H9 (cell line): ENCODE measurements at regions not wholly inside any gene's neighbourhood (a gene's known extent, or its start where the extent isn't known, plus 50 kb on each side); places are given as distances from the start of the nearest gene placed in this dataset.

Experiments used
- DNase-seq: peaks from one replicate; pipeline ENCODE4 v3.0.0-alpha.2; 2017
- H2AFZ ChIP-seq: one replicate; pipeline ENCODE4 v1.6.1; 2013; ENCODE audit warnings: mild to moderate bottlenecking, low read length, control low read depth, moderate library complexity
- H2AK5ac ChIP-seq: 2 replicates; pipeline ENCODE4 v1.6.1; 2013; ENCODE audit warnings: low read length, control low read depth, mixed read lengths; ENCODE audit not compliant: insufficient read length
- H2BK120ac ChIP-seq: one replicate; pipeline ENCODE4 v1.6.1; 2013; ENCODE audit warnings: low read depth, mild to moderate bottlenecking, low read length, control low read depth, inconsistent platforms; ENCODE audit not compliant: poor library complexity, severe bottlenecking
- H2BK12ac ChIP-seq: 2 replicates; pipeline ENCODE4 v1.6.1; 2013; ENCODE audit warnings: low read length, control low read depth, mixed read lengths, low read depth; ENCODE audit not compliant: insufficient read length
- H2BK15ac ChIP-seq: 2 replicates; pipeline ENCODE4 v1.6.1; 2013; ENCODE audit warnings: low read depth, low read length, control low read depth
- H2BK20ac ChIP-seq: one replicate; pipeline ENCODE4 v1.6.1; 2013; ENCODE audit warnings: low read depth, mild to moderate bottlenecking, low read length, control low read depth, inconsistent platforms; ENCODE audit not compliant: poor library complexity, severe bottlenecking
- H2BK5ac ChIP-seq: 2 replicates; pipeline ENCODE4 v1.6.1; 2013; ENCODE audit warnings: low read length, control low read depth, mixed read lengths; ENCODE audit not compliant: insufficient read length
- H3K14ac ChIP-seq: 2 replicates; pipeline ENCODE4 v1.6.1; 2013; ENCODE audit warnings: low read length, control low read depth; ENCODE audit not compliant: insufficient read depth
- H3K18ac ChIP-seq: 2 replicates; pipeline ENCODE4 v1.6.1; 2013; ENCODE audit warnings: low read depth, mild to moderate bottlenecking, mixed read lengths, low read length, control low read depth; ENCODE audit not compliant: insufficient read length
- H3K23ac ChIP-seq: 2 replicates; pipeline ENCODE4 v1.6.1; 2013; ENCODE audit warnings: low read length, control low read depth, mixed read lengths, low read depth; ENCODE audit not compliant: insufficient read length
- H3K23me2 ChIP-seq: 2 replicates; pipeline ENCODE4 v1.6.1; 2013; ENCODE audit warnings: low read depth, mild to moderate bottlenecking, mixed read lengths, low read length, control low read depth; ENCODE audit not compliant: insufficient read length, poor library complexity, severe bottlenecking
- H3K27ac ChIP-seq: 2 replicates; pipeline ENCODE4 v1.5.1; 2013; ENCODE audit warnings: low read length, control low read depth, mixed read lengths, low read depth; ENCODE audit not compliant: insufficient read length
- H3K27me3 ChIP-seq: 2 replicates; pipeline ENCODE4 v1.6.1; 2013; ENCODE audit warnings: low read length, control low read depth, inconsistent platforms; ENCODE audit not compliant: insufficient read depth
- H3K4ac ChIP-seq: 2 replicates; pipeline ENCODE4 v1.6.1; 2013; ENCODE audit warnings: low read depth, mild to moderate bottlenecking, control low read depth, inconsistent platforms, low read length, moderate library complexity
- H3K4me1 ChIP-seq: 2 replicates; pipeline ENCODE4 v1.6.1; 2013; ENCODE audit warnings: low read length, control low read depth, inconsistent platforms; ENCODE audit not compliant: insufficient read depth
- H3K4me2 ChIP-seq: 2 replicates; pipeline ENCODE4 v1.6.1; 2013; ENCODE audit warnings: low read length, control low read depth, mixed read lengths; ENCODE audit not compliant: insufficient read length, insufficient read depth
- H3K56ac ChIP-seq: 2 replicates; pipeline ENCODE4 v1.6.1; 2013; ENCODE audit warnings: low read depth, mild to moderate bottlenecking, mixed read lengths, low read length, control low read depth; ENCODE audit not compliant: insufficient read length
- H3K79me1 ChIP-seq: 2 replicates; pipeline ENCODE4 v1.6.1; 2013; ENCODE audit warnings: low read depth, mild to moderate bottlenecking, moderate library complexity, low read length, control low read depth, inconsistent platforms; ENCODE audit not compliant: insufficient read depth, poor library complexity, severe bottlenecking
- H3K79me2 ChIP-seq: 2 replicates; pipeline ENCODE4 v1.6.1; 2013; ENCODE audit warnings: low read length, control low read depth, inconsistent platforms; ENCODE audit not compliant: insufficient read depth
- H3K9ac ChIP-seq: 2 replicates; pipeline ENCODE4 v1.6.1; 2013; ENCODE audit warnings: low read length, control low read depth, mixed read lengths; ENCODE audit not compliant: insufficient read length; ENCODE audit errors: extremely low read depth
- H3K9me3 ChIP-seq: one replicate; pipeline ENCODE4 v1.6.1; 2013; ENCODE audit warnings: low read depth, low read length, inconsistent platforms; ENCODE audit not compliant: control insufficient read depth
- H3T11ph ChIP-seq: one replicate; pipeline ENCODE4 v1.6.1; 2013; ENCODE audit warnings: mild to moderate bottlenecking, low read length, control low read depth, inconsistent platforms
- H4K20me1 ChIP-seq: one replicate; pipeline ENCODE4 v1.6.1; 2013; ENCODE audit not compliant: control insufficient read depth, insufficient read length, insufficient read depth
- H4K5ac ChIP-seq: 2 replicates; pipeline ENCODE4 v1.6.1; 2013; ENCODE audit warnings: low read depth, mild to moderate bottlenecking, mixed read lengths, low read length, control low read depth; ENCODE audit not compliant: insufficient read length
- H4K8ac ChIP-seq: replicated peaks from 2 replicates; pipeline ENCODE4 v1.6.1; 2013; ENCODE audit warnings: low read length, control low read depth, mixed read lengths, low read depth; ENCODE audit not compliant: insufficient read length
- H4K91ac ChIP-seq: 2 replicates; pipeline ENCODE4 v1.6.1; 2013; ENCODE audit warnings: low read depth, mild to moderate bottlenecking, moderate library complexity, mixed read lengths, low read length, control low read depth; ENCODE audit not compliant: insufficient read length
- H3K27ac Mint-ChIP-seq, 3 experiments: 2 replicates in 2 of 3; 3 replicates in 1 of 3; pipeline ENCODE4 v1.8.0; 2020 to 2021; ENCODE audit warnings: mixed read lengths in 3 of 3, mild to moderate bottlenecking in 1 of 3, moderate library complexity in 1 of 3
- H3K27me3 Mint-ChIP-seq: 2 replicates; pipeline ENCODE4 v1.8.0; 2021; ENCODE audit warnings: low read depth, mild to moderate bottlenecking, moderate library complexity, mixed read lengths
- H3K36me3 Mint-ChIP-seq, 3 experiments: 2 replicates in 2 of 3; 3 replicates in 1 of 3; pipeline ENCODE4 v1.8.0; 2020 to 2021; ENCODE audit warnings: low read depth in 3 of 3, mixed read lengths in 3 of 3; ENCODE audit not compliant: insufficient read depth in 1 of 3
- H3K4me1 Mint-ChIP-seq, 2 experiments: 2 replicates each; pipeline ENCODE4 v1.8.0; 2020; ENCODE audit warnings: mixed read lengths in 2 of 2
- H3K4me3 Mint-ChIP-seq, 2 experiments: 2 replicates in 1 of 2; 3 replicates in 1 of 2; pipeline ENCODE4 v1.8.0; 2020 to 2021; ENCODE audit warnings: mild to moderate bottlenecking in 2 of 2, mixed read lengths in 2 of 2, moderate library complexity in 1 of 2
- H3K9me3 Mint-ChIP-seq, 2 experiments: 2 replicates in 1 of 2; 3 replicates in 1 of 2; pipeline ENCODE4 v1.8.0; 2020; ENCODE audit warnings: mild to moderate bottlenecking in 2 of 2, mixed read lengths in 2 of 2, moderate library complexity in 1 of 2
- CTCF ChIP-seq: fragments of 200-600 bp; sonication (generic); conservative IDR thresholded peaks from 3 replicates; pipeline ENCODE4 v1.8.0; 2021; ENCODE audit warnings: antibody characterized with exemption, mild to moderate bottlenecking
- WGBS: extraction: QIAGEN DNeasy Blood & Tissue Kit; methylation state at CpG from one replicate; pipeline ENCODE4 v1.1.7; 2013; ENCODE audit warnings: missing lambda C conversion rate, low lambda C conversion rate, mixed read lengths; ENCODE audit not compliant: insufficient read length; ENCODE audit errors: extremely low coverage; 5-methylcytosine and 5-hydroxymethylcytosine counted together

GRCh38 chr5:152314196-152314829 lies 90.8 kb downstream of the NMUR2 start:
- no peaks in the 10 kb centered on the region for H3K23me2 ChIP-seq
- H2BK5ac ChIP-seq = no peak overlapping the region
- no peak overlapping the region for H3K4me2 ChIP-seq
- no peaks in the 10 kb centered on the region for H4K20me1 ChIP-seq
- no peak overlapping the region for H3K23ac ChIP-seq
- H2BK12ac ChIP-seq = no peak overlapping the region
- H2AFZ ChIP-seq = no peak overlapping the region
- H3K56ac ChIP-seq = no peak overlapping the region
- Mint-ChIP-seq H3K27ac (no peak overlapping the region), H3K36me3 (no peaks in the 10 kb centered on the region), H3K27me3 (peaks cover 52% of the 10 kb centered on the region), H3K4me3 (no peak overlapping the region), H3K4me1 (peaks cover 4 to 5% of the 10 kb centered on the region in 2 experiments; a peak in 2 of 4 replicates), H3K9me3 (no peaks in the 10 kb centered on the region; a peak in 1 of 5 replicates)
- no peak overlapping the region for H4K8ac ChIP-seq
- H2BK15ac ChIP-seq = no peak overlapping the region
- no peak overlapping the region for H3K14ac ChIP-seq
- no peak overlapping the region for H4K91ac ChIP-seq
- no peaks in the 10 kb centered on the region for H3K9me3 ChIP-seq
- DNase-seq = no peak
- H3K9ac ChIP-seq = no peak overlapping the region
- H2BK20ac ChIP-seq = no peak overlapping the region
- no peaks in the 10 kb centered on the region for H3K4me1 ChIP-seq
- no peak overlapping the region for H2AK5ac ChIP-seq
- no peak overlapping the region for H2BK120ac ChIP-seq
- no peaks in the 10 kb centered on the region for H3K79me1 ChIP-seq
- no peak overlapping the region for H3K18ac ChIP-seq
- H3K27ac ChIP-seq = no peak overlapping the region
- no peak overlapping the region for H3T11ph ChIP-seq
- H3K4ac ChIP-seq = no peak overlapping the region
- no peak overlapping the region for H4K5ac ChIP-seq
- no peaks in the 10 kb centered on the region for H3K79me2 ChIP-seq
- no peaks in the 10 kb centered on the region for H3K27me3 ChIP-seq
- no CpG with 5 or more reads among the region's 1 CpG for WGBS
- no peak for TF ChIP-seq CTCF
